ENCODE measurements at regions not wholly inside any gene's neighbourhood (a gene's known extent, or its start where the extent isn't known, plus 50 kb on each side); places are given as distances from the start of the nearest gene placed in this dataset.

- no peaks in the 10 kb centered on the region for H3K36me3 ChIP-seq (ENCODE audit: insufficient read depth, low read length)
- H3K4me1 ChIP-seq (ENCODE audit: insufficient read depth, low read length): no peaks in the 10 kb centered on the region
- CTCF ChIA-PET: no interaction called here
- DNase-seq: no peak
- Mint-ChIP-seq H3K27me3 (peaks cover 0 to 2% of the 10 kb centered on the region in 2 donors), H3K27ac (no peak overlapping the region), H3K4me3 (no peak overlapping the region), H3K4me1 (no peaks in the 10 kb centered on the region), H3K36me3 (no peaks in the 10 kb centered on the region), H3K9me3 (peaks cover 0 to 20% (median 9%) of the 10 kb centered on the region in 5 donors)
- H3K9me3 ChIP-seq (ENCODE audit: low read length): no peaks in the 10 kb centered on the region
- no peaks in the 10 kb centered on the region for H3K27me3 ChIP-seq (ENCODE audit: insufficient read depth, low read length, poor library complexity, severe bottlenecking)
- no peak overlapping the region for H3K27ac ChIP-seq (ENCODE audit: low read depth, low read length)
- H3K4me3 ChIP-seq (ENCODE audit: low read length): no peak overlapping the region
- POLR2A ChIA-PET: no interaction called here
Measured at GRCh38 chr6:76435174-76435573, 362.7 kb upstream of the IMPG1 start.

GRCh38 chr6:76422511-76423213 lies 350.2 kb upstream of the IMPG1 start:
- peaks cover 2 to 17% (median 5%) of the 10 kb centered on the region in 5 donors for H3K9me3 Mint-ChIP-seq
- no peak for DNase-seq
- ChIA-PET CTCF (no interaction called here), POLR2A (no interaction called here)
- H3K4me1 ChIP-seq (ENCODE audit: insufficient read depth, low read length): no peaks in the 10 kb centered on the region
- H3K9me3 ChIP-seq (ENCODE audit: low read length): no peaks in the 10 kb centered on the region
- no peak overlapping the region for H3K4me3 ChIP-seq (ENCODE audit: low read length)
- no peaks in the 10 kb centered on the region for H3K36me3 Mint-ChIP-seq
- H3K36me3 ChIP-seq (ENCODE audit: insufficient read depth, low read length): no peaks in the 10 kb centered on the region
- no peaks in the 10 kb centered on the region for H3K27me3 ChIP-seq (ENCODE audit: insufficient read depth, low read length, poor library complexity, severe bottlenecking)
- H3K4me1 Mint-ChIP-seq: no peaks in the 10 kb centered on the region
- no peak overlapping the region for H3K4me3 Mint-ChIP-seq
- no peak overlapping the region for H3K27ac ChIP-seq (ENCODE audit: low read depth, low read length)
- no peak overlapping the region for H3K27ac Mint-ChIP-seq
- H3K27me3 Mint-ChIP-seq: no peaks in the 10 kb centered on the region

GRCh38 chr6:76420094-76420493 lies 347.6 kb upstream of the IMPG1 start:
- Mint-ChIP-seq H3K9me3 (peaks cover 2 to 23% (median 7%) of the 10 kb centered on the region in 5 donors), H3K27me3 (no peaks in the 10 kb centered on the region), H3K27ac (no peak overlapping the region), H3K4me3 (no peak overlapping the region), H3K4me1 (no peaks in the 10 kb centered on the region), H3K36me3 (no peaks in the 10 kb centered on the region)
- Histone ChIP-seq H3K36me3 (ENCODE audit: insufficient read depth, low read length) (no peaks in the 10 kb centered on the region), H3K9me3 (ENCODE audit: low read length) (no peaks in the 10 kb centered on the region), H3K27ac (ENCODE audit: low read depth, low read length) (no peak overlapping the region), H3K4me1 (ENCODE audit: insufficient read depth, low read length) (no peaks in the 10 kb centered on the region), H3K27me3 (ENCODE audit: insufficient read depth, low read length, poor library complexity, severe bottlenecking) (no peaks in the 10 kb centered on the region), H3K4me3 (ENCODE audit: low read length) (no peak overlapping the region)
- DNase-seq: no peak
- POLR2A ChIA-PET: no interaction called here
- CTCF ChIA-PET: no interaction called here

GRCh38 chr6:76418560-76419223 lies 346.2 kb upstream of the IMPG1 start:
- ChIA-PET CTCF (no interaction called here), POLR2A (no interaction called here)
- H3K9me3 ChIP-seq (ENCODE audit: low read length): no peaks in the 10 kb centered on the region
- Mint-ChIP-seq H3K4me3 (no peak overlapping the region), H3K9me3 (peaks cover 2 to 19% (median 7%) of the 10 kb centered on the region in 5 donors), H3K4me1 (no peaks in the 10 kb centered on the region), H3K36me3 (no peaks in the 10 kb centered on the region), H3K27me3 (no peaks in the 10 kb centered on the region), H3K27ac (no peak overlapping the region)
- no peaks in the 10 kb centered on the region for H3K4me1 ChIP-seq (ENCODE audit: insufficient read depth, low read length)
- H3K27ac ChIP-seq (ENCODE audit: low read depth, low read length): no peak overlapping the region
- no peaks in the 10 kb centered on the region for H3K27me3 ChIP-seq (ENCODE audit: insufficient read depth, low read length, poor library complexity, severe bottlenecking)
- H3K4me3 ChIP-seq (ENCODE audit: low read length): no peak overlapping the region
- DNase-seq: no peak
- no peaks in the 10 kb centered on the region for H3K36me3 ChIP-seq (ENCODE audit: insufficient read depth, low read length)

GRCh38 chr6:76416821-76417605 lies 344.6 kb upstream of the IMPG1 start:
- Histone ChIP-seq H3K27me3 (ENCODE audit: insufficient read depth, low read length, poor library complexity, severe bottlenecking) (no peaks in the 10 kb centered on the region), H3K4me1 (ENCODE audit: insufficient read depth, low read length) (no peaks in the 10 kb centered on the region), H3K9me3 (ENCODE audit: low read length) (no peaks in the 10 kb centered on the region), H3K4me3 (ENCODE audit: low read length) (no peak overlapping the region), H3K27ac (ENCODE audit: low read depth, low read length) (no peak overlapping the region), H3K36me3 (ENCODE audit: insufficient read depth, low read length) (no peaks in the 10 kb centered on the region)
- no peak for DNase-seq
- H3K27ac Mint-ChIP-seq: no peak overlapping the region
- ChIA-PET POLR2A (no interaction called here), CTCF (no interaction called here)
- H3K36me3 Mint-ChIP-seq: no peaks in the 10 kb centered on the region
- peaks cover 2 to 25% (median 8%) of the 10 kb centered on the region in 5 donors for H3K9me3 Mint-ChIP-seq
- no peaks in the 10 kb centered on the region for H3K27me3 Mint-ChIP-seq
- H3K4me1 Mint-ChIP-seq: no peaks in the 10 kb centered on the region
- H3K4me3 Mint-ChIP-seq: no peak overlapping the region

- Mint-ChIP-seq H3K27ac (no peak overlapping the region), H3K4me1 (no peaks in the 10 kb centered on the region), H3K4me3 (no peak overlapping the region), H3K27me3 (no peaks in the 10 kb centered on the region), H3K9me3 (peaks cover 0 to 12% (median 2%) of the 10 kb centered on the region in 5 donors), H3K36me3 (no peaks in the 10 kb centered on the region)
- POLR2A ChIA-PET: no interaction called here
- no peaks in the 10 kb centered on the region for H3K9me3 ChIP-seq (ENCODE audit: low read length)
- no peak overlapping the region for H3K27ac ChIP-seq (ENCODE audit: low read depth, low read length)
- no peak for DNase-seq
- CTCF ChIA-PET: no interaction called here
- no peak overlapping the region for H3K4me3 ChIP-seq (ENCODE audit: low read length)
- no peaks in the 10 kb centered on the region for H3K27me3 ChIP-seq (ENCODE audit: insufficient read depth, low read length, poor library complexity, severe bottlenecking)
- no peaks in the 10 kb centered on the region for H3K4me1 ChIP-seq (ENCODE audit: insufficient read depth, low read length)
- no peaks in the 10 kb centered on the region for H3K36me3 ChIP-seq (ENCODE audit: insufficient read depth, low read length)
Measured at GRCh38 chr6:76403064-76403463, 330.6 kb upstream of the IMPG1 start.

- no peaks in the 10 kb centered on the region for H3K36me3 Mint-ChIP-seq
- no peak for DNase-seq
- ChIA-PET CTCF (no interaction called here), POLR2A (no interaction called here)
- H3K9me3 Mint-ChIP-seq: peaks cover 5 to 7% (median 6%) of the 10 kb centered on the region in 5 donors
- Histone ChIP-seq H3K4me3 (ENCODE audit: low read length) (no peak overlapping the region), H3K27ac (ENCODE audit: low read depth, low read length) (no peak overlapping the region), H3K36me3 (ENCODE audit: insufficient read depth, low read length) (no peaks in the 10 kb centered on the region), H3K27me3 (ENCODE audit: insufficient read depth, low read length, poor library complexity, severe bottlenecking) (no peaks in the 10 kb centered on the region), H3K4me1 (ENCODE audit: insufficient read depth, low read length) (no peaks in the 10 kb centered on the region), H3K9me3 (ENCODE audit: low read length) (no peaks in the 10 kb centered on the region)
- no peaks in the 10 kb centered on the region for H3K4me1 Mint-ChIP-seq
- H3K4me3 Mint-ChIP-seq: no peak overlapping the region
- H3K27me3 Mint-ChIP-seq: no peaks in the 10 kb centered on the region
- no peak overlapping the region for H3K27ac Mint-ChIP-seq
Measured at GRCh38 chr6:76397966-76398365, 325.5 kb upstream of the IMPG1 start.

- POLR2A ChIA-PET: no interaction called here
- peaks cover 0 to 1% (median 0%) of the 10 kb centered on the region in 3 donors for H3K36me3 Mint-ChIP-seq
Measured at GRCh38 chr6:76382201-76382600, 309.7 kb upstream of the IMPG1 start.

More at GRCh38 chr6:76382201-76382600, 309.7 kb upstream of the IMPG1 start:
- H3K4me3 Mint-ChIP-seq: no peak overlapping the region
- Histone ChIP-seq H3K9me3 (ENCODE audit: low read length) (peaks cover 9% of the 10 kb centered on the region), H3K4me1 (ENCODE audit: insufficient read depth, low read length) (no peaks in the 10 kb centered on the region), H3K27me3 (ENCODE audit: insufficient read depth, low read length, poor library complexity, severe bottlenecking) (no peaks in the 10 kb centered on the region), H3K27ac (ENCODE audit: low read depth, low read length) (no peak overlapping the region), H3K4me3 (ENCODE audit: low read length) (no peak overlapping the region), H3K36me3 (ENCODE audit: insufficient read depth, low read length) (no peaks in the 10 kb centered on the region)
- no peak for DNase-seq
- no peak overlapping the region for H3K27ac Mint-ChIP-seq
- H3K4me1 Mint-ChIP-seq: no peaks in the 10 kb centered on the region
- no peaks in the 10 kb centered on the region for H3K27me3 Mint-ChIP-seq
- H3K9me3 Mint-ChIP-seq: peaks cover 2 to 28% (median 16%) of the 10 kb centered on the region in 5 donors
- CTCF ChIA-PET: no interaction called here

All from CD8-positive, alpha-beta memory T cell (primary cell).